ENCODE measurements at regions not wholly inside any gene's neighbourhood (a gene's known extent, or its start where the extent isn't known, plus 50 kb on each side); places are given as distances from the start of the nearest gene placed in this dataset.

- no peak overlapping the region for H2BK15ac ChIP-seq (ENCODE audit: low read depth, low read length)
- H3T11ph ChIP-seq (ENCODE audit: low read length): no peak overlapping the region
- H3K18ac ChIP-seq (ENCODE audit: insufficient read length, low read depth, low read length): no peak overlapping the region
- H3K27ac ChIP-seq (ENCODE audit: insufficient read length, low read depth, low read length): no peak overlapping the region
- H3K14ac ChIP-seq (ENCODE audit: insufficient read depth, low read length): no peak overlapping the region
- H2BK12ac ChIP-seq (ENCODE audit: insufficient read length, low read depth, low read length): no peak overlapping the region
- no peak overlapping the region for H2AK5ac ChIP-seq (ENCODE audit: insufficient read length, low read length)
- H4K8ac ChIP-seq (replicated peaks; ENCODE audit: insufficient read length, low read depth, low read length): no peak overlapping the region
- no peak overlapping the region for H3K23ac ChIP-seq (ENCODE audit: insufficient read length, low read depth, low read length)
- H3K79me2 ChIP-seq (ENCODE audit: insufficient read depth, low read length): no peaks in the 10 kb centered on the region
- H3K4me2 ChIP-seq (ENCODE audit: insufficient read depth, insufficient read length, low read length): no peak overlapping the region
- H3K9me3 ChIP-seq (ENCODE audit: control insufficient read depth, low read depth, low read length): no peaks in the 10 kb centered on the region
- no peak overlapping the region for H2BK120ac ChIP-seq (ENCODE audit: low read depth, low read length, poor library complexity, severe bottlenecking)
- H3K27me3 ChIP-seq (ENCODE audit: insufficient read depth, low read length): no peaks in the 10 kb centered on the region
- H3K27me3 Mint-ChIP-seq (ENCODE audit: low read depth): peaks cover 1% of the 10 kb centered on the region
- H2BK20ac ChIP-seq (ENCODE audit: low read depth, low read length, poor library complexity, severe bottlenecking): no peak overlapping the region
- no peak for TF ChIP-seq CTCF (conservative IDR thresholded peaks at IDR 0.05)
- no peak overlapping the region for H4K5ac ChIP-seq (ENCODE audit: insufficient read length, low read depth, low read length)
- H3K4me1 Mint-ChIP-seq: peaks cover 0 to 3% of the 10 kb centered on the region in 2 experiments; a peak in 1 of 4 replicates
- H3K4me3 Mint-ChIP-seq: no peak overlapping the region
- no peak overlapping the region for H2AFZ ChIP-seq (ENCODE audit: low read length)
- no peak for DNase-seq
- H3K56ac ChIP-seq (ENCODE audit: insufficient read length, low read depth, low read length): no peak overlapping the region
- no peak overlapping the region for H2BK5ac ChIP-seq (ENCODE audit: insufficient read length, low read length)
- H3K4me1 ChIP-seq (ENCODE audit: insufficient read depth, low read length): no peaks in the 10 kb centered on the region
- no CpG with 5 or more reads among the region's 3 CpGs for WGBS (ENCODE audit: extremely low coverage, insufficient read length, low lambda C conversion rate)
- H4K20me1 ChIP-seq (ENCODE audit: control insufficient read depth, insufficient read depth, insufficient read length): no peaks in the 10 kb centered on the region
- no peak overlapping the region for H3K27ac Mint-ChIP-seq
- no peak overlapping the region for H4K91ac ChIP-seq (ENCODE audit: insufficient read length, low read depth, low read length)
- H3K4ac ChIP-seq (ENCODE audit: low read depth, low read length): no peak overlapping the region
- H3K9me3 Mint-ChIP-seq: peaks cover 72 to 75% of the 10 kb centered on the region in 2 experiments
- no peaks in the 10 kb centered on the region for H3K23me2 ChIP-seq (ENCODE audit: insufficient read length, low read depth, low read length, poor library complexity, severe bottlenecking)
- no peak overlapping the region for H3K9ac ChIP-seq (ENCODE audit: extremely low read depth, insufficient read length, low read length)
- no peaks in the 10 kb centered on the region for H3K79me1 ChIP-seq (ENCODE audit: insufficient read depth, low read depth, low read length, poor library complexity, severe bottlenecking)
- no peaks in the 10 kb centered on the region for H3K36me3 Mint-ChIP-seq (ENCODE audit: insufficient read depth in 1 of 3, low read depth in 3 of 3)
These were observed 181.1 kb downstream of the MID1IP1 start for GRCh38 chrX:38982370-38982769.

Data from H9 (cell line).